ENCODE measurements at regions not wholly inside any gene's neighbourhood (a gene's known extent, or its start where the extent isn't known, plus 50 kb on each side); places are given as distances from the start of the nearest gene placed in this dataset.
A peak's percentile ranks its signal among the peaks of the same experiment; 100 is the strongest.

GRCh38 chr12:11446372-11446771, 51.0 kb upstream of the PRB2 start:
- no peak for DNase-seq (ENCODE audit: low spot score)

- no peak for DNase-seq (ENCODE audit: low spot score)
Measured at GRCh38 chr12:11457996-11458645, 62.8 kb upstream of the PRB2 start.

- DNase-seq (ENCODE audit: low spot score) = no peak
Measured at GRCh38 chr12:11460343-11461023, 65.1 kb upstream of the PRB2 start.

GRCh38 chr12:11461433-11461832, 66.1 kb upstream of the PRB2 start:
- DNase-seq (ENCODE audit: low spot score) = no peak

- DNase-seq (ENCODE audit: low spot score) = no peak
Measured at GRCh38 chr12:11477110-11477509, 81.7 kb upstream of the PRB2 start.

GRCh38 chr12:11482955-11483354, 87.6 kb upstream of the PRB2 start:
- DNase-seq (ENCODE audit: low spot score) = no peak

GRCh38 chr12:11486623-11487444, 91.5 kb upstream of the PRB2 start:
- DNase-seq (ENCODE audit: low spot score) = peak; percentile 95

GRCh38 chr12:11496157-11496851, 100.9 kb upstream of the PRB2 start:
- peak; percentile 37 for DNase-seq (ENCODE audit: low spot score)

- no peak for DNase-seq (ENCODE audit: low spot score)
Measured at GRCh38 chr12:11497438-11497837, 102.1 kb upstream of the PRB2 start.

- DNase-seq (ENCODE audit: low spot score) = peak; percentile 85
Measured at GRCh38 chr12:11497995-11498394, 102.6 kb upstream of the PRB2 start.

GRCh38 chr12:11498574-11498973, 103.2 kb upstream of the PRB2 start:
- peak; percentile 50 for DNase-seq (ENCODE audit: low spot score)

- DNase-seq (ENCODE audit: low spot score) = no peak
Measured at GRCh38 chr12:11499806-11500187, 104.4 kb upstream of the PRB2 start.

- DNase-seq (ENCODE audit: low spot score) = no peak
Measured at GRCh38 chr12:11500188-11500860, 105.0 kb upstream of the PRB2 start.

GRCh38 chr12:11500861-11501230, 105.5 kb upstream of the PRB2 start:
- DNase-seq (ENCODE audit: low spot score) = no peak

- no peak for DNase-seq (ENCODE audit: low spot score)
Measured at GRCh38 chr12:11508699-11509098, 113.3 kb upstream of the PRB2 start.

- DNase-seq (ENCODE audit: low spot score) = no peak
Measured at GRCh38 chr12:11509326-11509725, 114.0 kb upstream of the PRB2 start.

GRCh38 chr12:11510671-11511070, 115.3 kb upstream of the PRB2 start:
- no peak for DNase-seq (ENCODE audit: low spot score)

- peak; percentile 79 for DNase-seq (ENCODE audit: low spot score)
Measured at GRCh38 chr12:11513288-11513687, 117.9 kb upstream of the PRB2 start.

GRCh38 chr12:11517080-11517479, 121.7 kb upstream of the PRB2 start:
- no peak for DNase-seq (ENCODE audit: low spot score)

- DNase-seq (ENCODE audit: low spot score) = no peak
Measured at GRCh38 chr12:11524446-11524845, 125.0 kb upstream of the ETV6 start.

GRCh38 chr12:11534064-11534463, 115.4 kb upstream of the ETV6 start:
- DNase-seq (ENCODE audit: low spot score) = no peak

- DNase-seq (ENCODE audit: low spot score) = no peak
Measured at GRCh38 chr12:11535127-11535526, 114.3 kb upstream of the ETV6 start.
